Cortex of kidney (tissue), 1 donor: ENCODE measurements at regions not wholly inside any gene's neighbourhood (a gene's known extent, or its start where the extent isn't known, plus 50 kb on each side); places are given as distances from the start of the nearest gene placed in this dataset.

Experiments used
- DNase-seq: peaks from one replicate; lab custom pipeline; 2025; lab: John Stamatoyannopoulos, UW

DNA sequence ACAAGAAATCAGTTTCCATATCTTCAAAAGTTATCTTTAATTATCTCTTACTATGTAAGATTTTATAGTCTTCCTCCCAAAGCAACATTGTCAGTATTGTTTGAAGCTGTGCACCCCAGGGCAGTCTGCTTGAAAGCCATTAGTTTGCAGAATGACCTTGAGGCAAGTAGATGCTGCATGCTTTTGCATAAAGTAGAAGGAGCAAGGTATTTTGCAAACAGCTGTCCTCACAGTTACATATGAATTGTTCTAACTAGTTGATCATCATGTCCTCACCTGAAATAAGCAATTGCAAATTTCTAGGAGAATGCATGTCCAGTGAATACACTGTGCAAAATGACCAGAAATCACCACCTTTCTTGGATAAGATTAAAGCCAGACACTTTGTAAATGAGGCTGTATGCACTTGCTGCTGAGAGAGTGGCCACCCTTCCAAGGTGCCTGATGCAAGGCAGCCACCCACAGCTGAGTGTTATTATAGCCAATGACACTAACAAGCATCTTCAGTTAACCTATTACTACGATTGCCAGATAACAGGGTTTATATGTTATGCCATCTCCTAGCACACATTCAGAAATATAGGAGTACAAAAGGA lies 730.0 kb upstream of the TMEM132C start:
- DNase-seq, result no peak

- DNase-seq, result no peak
Measured at GRCh38 chr12:127538316-127538715, 728.7 kb upstream of the TMEM132C start.

DNA sequence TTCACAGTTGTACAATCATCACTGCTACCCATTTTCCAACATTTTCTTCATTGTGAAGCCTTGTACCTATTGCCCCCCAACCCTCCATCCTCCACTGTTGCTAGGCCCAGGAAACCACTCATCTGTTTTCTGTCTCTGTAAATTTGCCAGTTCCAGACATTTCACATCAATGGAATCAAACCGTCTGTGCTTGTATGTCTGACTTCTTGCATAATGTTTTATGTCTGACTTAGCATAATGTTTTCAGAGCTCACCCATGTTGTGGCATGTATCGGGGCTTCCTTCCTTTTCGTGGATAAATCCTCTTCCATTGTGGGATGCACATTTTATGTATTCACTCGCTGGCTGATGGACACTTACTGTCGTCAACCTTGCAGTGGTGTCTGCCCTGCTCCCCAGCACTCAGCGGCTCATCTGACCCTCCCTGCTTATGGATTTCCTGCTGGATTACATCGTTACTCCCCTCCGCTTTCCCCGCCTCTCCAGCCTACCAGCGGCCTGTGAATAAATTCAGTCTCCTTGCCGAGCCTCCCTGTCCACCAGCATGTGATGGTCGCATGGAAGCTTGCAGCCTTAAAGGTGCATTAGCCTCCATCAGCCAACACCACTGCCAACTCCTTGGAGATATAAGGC lies 727.6 kb upstream of the TMEM132C start:
- DNase-seq, result no peak

GRCh38 chr12:127542391-127542790 lies 724.6 kb upstream of the TMEM132C start:
- DNase-seq, result no peak

DNA sequence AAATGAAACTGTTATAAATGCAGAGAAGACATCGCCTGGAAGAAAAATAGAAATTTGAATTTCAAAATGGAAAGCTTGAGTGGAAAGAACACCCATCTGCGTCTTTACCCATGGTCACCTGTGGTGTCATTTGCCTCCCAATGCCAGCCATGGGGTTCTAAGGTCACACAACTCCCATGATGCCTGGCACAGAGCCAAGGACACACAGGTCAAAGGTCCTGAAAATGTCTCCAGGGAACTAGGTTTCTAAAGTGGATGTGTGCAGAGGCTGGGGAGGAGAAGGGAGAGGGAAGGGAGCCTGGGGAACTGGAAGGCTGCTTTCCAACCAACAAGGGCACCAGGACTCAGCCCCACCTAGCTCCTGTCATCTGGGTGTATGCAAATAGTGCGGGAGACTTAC lies 724.0 kb upstream of the TMEM132C start:
- DNase-seq, result no peak

- DNase-seq, result no peak
Measured at GRCh38 chr12:127546721-127547505, 720.1 kb upstream of the TMEM132C start.

GRCh38 chr12:127548123-127548553 lies 718.8 kb upstream of the TMEM132C start:
- DNase-seq, result no peak

GRCh38 chr12:127550271-127550670 lies 716.7 kb upstream of the TMEM132C start:
- DNase-seq, result no peak

- no peak for DNase-seq
Measured at GRCh38 chr12:127552838-127553237, 714.1 kb upstream of the TMEM132C start.

GRCh38 chr12:127555071-127555470 lies 711.9 kb upstream of the TMEM132C start:
- DNase-seq, result no peak

DNA sequence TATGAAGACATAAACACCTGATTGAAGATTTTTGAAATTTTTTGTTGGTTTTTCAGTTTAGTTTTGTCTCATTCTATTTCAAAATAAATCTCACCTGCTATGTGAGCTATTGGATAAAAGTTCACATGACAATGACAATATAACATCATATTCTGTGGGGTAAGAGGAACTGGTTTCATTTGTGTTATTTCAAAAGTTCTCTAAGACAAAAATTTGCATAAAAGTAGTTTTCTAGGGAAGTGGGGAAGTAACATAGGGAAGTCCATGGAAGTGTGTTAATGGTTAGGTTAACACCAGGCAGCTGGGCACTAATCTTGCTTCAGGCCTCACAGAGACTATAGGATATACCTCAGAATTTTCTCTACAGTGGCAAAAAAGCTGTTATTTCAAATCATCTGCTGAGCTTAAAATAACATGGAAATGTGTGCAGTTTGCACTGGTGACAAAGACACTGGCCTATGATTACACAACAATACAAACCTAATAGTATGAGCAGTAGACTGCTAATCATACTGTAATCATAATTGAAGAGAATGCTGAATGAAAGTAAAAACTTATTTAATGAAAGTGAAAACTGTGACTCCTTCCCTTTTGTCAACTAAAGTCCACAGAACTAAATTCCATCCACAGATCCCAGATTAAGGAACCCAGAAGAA lies 710.6 kb upstream of the TMEM132C start:
- no peak for DNase-seq

DNA sequence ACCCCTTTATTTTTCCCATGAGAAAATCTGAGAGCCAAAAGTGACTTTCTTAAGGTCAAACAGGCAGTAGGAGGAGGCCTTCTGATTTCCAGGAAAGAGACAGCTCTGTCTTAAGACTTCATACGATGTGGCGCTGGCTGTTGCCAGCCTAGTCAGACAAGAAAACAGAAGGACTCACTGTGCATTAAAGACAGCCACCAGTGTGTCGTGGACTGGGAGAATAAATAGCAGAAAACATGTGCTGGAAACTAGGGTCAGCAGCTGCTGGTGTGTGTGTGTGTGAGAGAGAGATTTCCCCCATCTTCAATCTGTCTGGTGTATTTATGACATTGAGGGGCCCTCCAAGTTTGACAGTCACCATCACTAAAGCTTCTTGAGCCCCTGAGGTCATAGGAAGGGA lies 708.6 kb upstream of the TMEM132C start:
- DNase-seq, result no peak

GRCh38 chr12:127559349-127560040 lies 707.5 kb upstream of the TMEM132C start:
- no peak for DNase-seq

DNA sequence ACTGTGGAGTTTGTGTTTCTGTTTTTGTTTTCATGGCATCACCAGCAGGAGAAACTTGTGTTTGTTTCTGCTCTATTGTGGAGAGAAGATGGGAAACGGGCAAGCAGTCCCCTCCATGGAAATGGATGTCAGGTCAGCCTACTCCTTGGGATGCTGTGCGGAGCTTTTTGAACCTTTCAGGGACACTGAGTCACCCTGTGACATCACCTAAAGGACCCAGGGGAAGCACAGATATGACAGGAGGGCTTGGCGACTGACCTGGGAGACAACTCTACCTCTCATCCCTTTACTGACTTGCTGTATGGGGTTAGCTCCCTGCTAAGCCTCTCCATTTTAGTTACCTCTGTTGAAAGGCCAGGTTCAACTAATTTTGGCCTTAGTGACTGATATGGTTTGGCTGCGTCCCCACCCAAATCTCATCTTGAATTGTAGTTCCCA lies 706.9 kb upstream of the TMEM132C start:
- no peak for DNase-seq

DNA sequence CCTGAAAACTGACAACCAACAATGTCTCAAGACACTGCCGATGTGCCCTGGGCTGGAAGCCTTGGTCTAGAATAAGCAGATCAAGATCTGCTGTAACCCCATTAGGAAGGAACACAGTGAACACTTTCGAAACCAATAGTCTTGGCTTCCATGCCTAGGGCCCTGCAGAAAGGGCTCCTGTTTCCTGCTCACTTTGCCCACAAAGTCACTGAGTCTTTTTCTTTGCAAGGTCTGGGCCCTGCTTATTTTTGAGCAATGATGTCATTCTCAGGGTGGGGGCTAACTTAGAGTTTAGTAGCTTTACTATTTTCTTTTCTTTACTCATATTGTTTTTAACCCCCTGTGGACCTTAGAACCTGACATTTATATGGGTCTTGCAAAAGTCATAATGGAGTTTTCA lies 704.2 kb upstream of the TMEM132C start:
- DNase-seq, result no peak

GRCh38 chr12:127565241-127565640 lies 701.7 kb upstream of the TMEM132C start:
- DNase-seq, result no peak

- no peak for DNase-seq
Measured at GRCh38 chr12:127567531-127567930, 699.4 kb upstream of the TMEM132C start.

DNA sequence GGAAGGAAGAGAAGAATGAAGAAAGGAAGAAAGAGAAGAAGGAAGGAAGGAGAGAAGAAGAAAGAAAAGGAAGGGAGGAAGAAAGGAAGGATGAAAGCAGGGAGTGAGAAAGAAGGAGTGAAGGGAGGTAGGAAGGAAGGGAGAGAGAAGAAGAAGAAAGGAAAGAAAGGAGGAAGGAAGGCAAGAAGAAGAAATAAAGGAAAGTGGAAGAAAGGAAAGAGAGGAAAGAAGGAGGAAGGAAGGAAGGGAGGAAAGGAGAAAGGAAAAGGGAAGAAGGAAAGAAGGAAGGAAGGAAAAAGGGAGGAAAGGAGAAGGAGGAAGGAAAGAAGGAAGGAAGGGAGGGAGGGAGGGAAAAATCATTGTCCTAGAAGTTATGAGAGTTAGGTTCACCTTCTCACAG lies 696.6 kb upstream of the TMEM132C start:
- no peak for DNase-seq

- DNase-seq, result no peak
Measured at GRCh38 chr12:127570793-127571360, 696.1 kb upstream of the TMEM132C start.

- no peak for DNase-seq
Measured at GRCh38 chr12:127571578-127571977, 695.4 kb upstream of the TMEM132C start.

DNA sequence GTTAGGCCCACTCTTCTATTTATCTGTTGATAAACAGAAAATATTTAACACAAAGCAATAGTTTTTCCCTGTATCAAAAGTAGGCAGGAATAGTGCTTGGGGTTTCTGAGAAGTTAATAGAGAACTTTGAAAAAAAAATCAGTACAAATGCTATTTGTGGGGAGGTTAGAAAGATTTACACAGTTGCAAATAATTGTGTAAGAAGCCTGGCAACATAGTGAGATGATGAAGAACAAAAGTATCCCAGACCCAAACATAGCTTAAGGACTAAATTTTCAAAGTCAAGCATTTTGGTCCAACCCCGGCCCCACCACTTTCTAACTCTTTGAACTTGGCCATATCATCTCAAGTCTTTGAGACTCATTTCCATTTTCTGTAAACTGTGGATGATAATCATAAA lies 687.5 kb upstream of the TMEM132C start:
- DNase-seq, result no peak

GRCh38 chr12:127582074-127582473 lies 684.9 kb upstream of the TMEM132C start:
- DNase-seq, result no peak
